H1 (cell line): ENCODE measurements at regions not wholly inside any gene's neighbourhood (a gene's known extent, or its start where the extent isn't known, plus 50 kb on each side); places are given as distances from the start of the nearest gene placed in this dataset.

Experiments
- BRCA1 ChIP-seq: IDR thresholded peaks from 2 replicates; pipeline ENCODE4 v1.6.1; 2012; ENCODE audit warnings: low read depth, low read length, improper control_type of control experiment
- CREB1 ChIP-seq: IDR thresholded peaks from 2 replicates; pipeline ENCODE4 v1.6.1; 2012; ENCODE audit warnings: inconsistent platforms
- MAFK ChIP-seq: IDR thresholded peaks from 2 replicates; pipeline ENCODE4 v1.6.1; 2012; ENCODE audit warnings: low read depth, mild to moderate bottlenecking, improper control_type of control experiment, low read length
- POLR2A ChIP-seq, 2 experiments: IDR thresholded peaks; 1 replicate in 1 of 2; 2 replicates in 1 of 2; pipeline ENCODE4 v1.6.1; 2011; ENCODE audit warnings: low read depth in 2 of 2, low read length in 2 of 2, mild to moderate bottlenecking in 2 of 2; ENCODE audit errors: control extremely low read depth in 1 of 2
- POLR2AphosphoS5 ChIP-seq: IDR thresholded peaks from 2 replicates; pipeline ENCODE4 v1.6.1; 2011; ENCODE audit warnings: low read depth, low read length
- RAD21 ChIP-seq, 2 experiments: IDR thresholded peaks in 1 of 2; conservative IDR thresholded peaks in 1 of 2; 2 replicates each; pipeline ENCODE4 v1.6.1; 2011; ENCODE audit warnings: low read depth in 2 of 2, low read length in 2 of 2, improper control_type of control experiment in 1 of 2, inconsistent platforms in 1 of 2, mild to moderate bottlenecking in 1 of 2, moderate library complexity in 1 of 2
- SIRT6 ChIP-seq: IDR thresholded peaks from one replicate; pipeline ENCODE4 v1.7.1; 2012; ENCODE audit warnings: low read length, inconsistent platforms
- TEAD4 ChIP-seq: IDR thresholded peaks from 2 replicates; pipeline ENCODE4 v1.6.1; 2012; ENCODE audit warnings: low read depth, low read length, inconsistent platforms, mixed read lengths
- TF ChIP-seq, protein P1 (sequence below), 3 experiments: IDR thresholded peaks; 1 replicate in 2 of 3; 2 replicates in 1 of 3; pipeline versions ENCODE4 v1.5.1 to v1.6.1; 2011; ENCODE audit warnings: low read length in 3 of 3, mild to moderate bottlenecking in 3 of 3, inconsistent platforms in 2 of 3, low read depth in 1 of 3, moderate library complexity in 1 of 3; ENCODE audit not compliant: insufficient read depth in 1 of 3; ENCODE audit errors: control extremely low read depth in 1 of 3
- TF ChIP-seq, protein P2 (sequence below): IDR thresholded peaks from 2 replicates; pipeline ENCODE4 v1.6.1; 2012; ENCODE audit warnings: low read length, inconsistent platforms
- TF ChIP-seq, protein P3 (sequence below): IDR thresholded peaks from 2 replicates; pipeline ENCODE4 v1.6.1; 2011; ENCODE audit warnings: low read length, improper control_type of control experiment
- TF ChIP-seq, protein P4 (sequence below): IDR thresholded peaks from 2 replicates; pipeline ENCODE4 v1.6.1; 2011; ENCODE audit warnings: low read depth, mild to moderate bottlenecking, low read length; ENCODE audit not compliant: insufficient read depth
- TF ChIP-seq, protein P5 (sequence below): IDR thresholded peaks from 2 replicates; pipeline ENCODE4 v1.6.1; 2012; ENCODE audit warnings: inconsistent platforms
- TF ChIP-seq, protein P6 (sequence below): IDR thresholded peaks from 2 replicates; pipeline ENCODE4 v1.6.1; 2012; ENCODE audit warnings: inconsistent platforms

DNA sequence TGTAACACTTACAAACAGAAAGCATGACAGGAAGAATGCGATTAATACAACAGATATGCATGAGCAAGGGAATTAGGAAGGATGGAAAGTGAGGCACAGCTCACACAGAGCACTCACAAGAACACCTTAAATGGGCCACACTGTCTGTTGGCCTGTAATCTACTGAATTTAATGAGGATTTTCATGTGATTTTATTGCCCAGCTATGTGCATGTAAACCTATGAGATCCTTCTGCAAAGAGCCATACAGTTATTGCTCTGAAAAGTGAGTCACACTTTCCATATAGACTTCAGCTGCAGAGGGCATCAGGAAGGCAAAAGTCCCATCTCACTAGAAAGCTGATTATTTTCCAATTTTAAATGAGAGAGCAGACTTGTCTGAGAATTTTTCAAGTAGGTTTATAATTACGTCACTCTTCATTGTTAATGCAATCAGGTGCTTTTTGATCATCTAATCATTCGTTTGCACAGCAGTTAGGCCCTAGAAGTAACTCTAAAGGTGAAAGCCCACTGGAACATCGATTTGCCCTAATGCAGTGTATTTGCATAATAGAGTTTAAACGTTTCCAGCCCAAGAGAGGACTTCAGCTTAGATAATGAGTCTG, 832.7 kb upstream of the INTU start:
- TF ChIP-seq, protein P1, sequence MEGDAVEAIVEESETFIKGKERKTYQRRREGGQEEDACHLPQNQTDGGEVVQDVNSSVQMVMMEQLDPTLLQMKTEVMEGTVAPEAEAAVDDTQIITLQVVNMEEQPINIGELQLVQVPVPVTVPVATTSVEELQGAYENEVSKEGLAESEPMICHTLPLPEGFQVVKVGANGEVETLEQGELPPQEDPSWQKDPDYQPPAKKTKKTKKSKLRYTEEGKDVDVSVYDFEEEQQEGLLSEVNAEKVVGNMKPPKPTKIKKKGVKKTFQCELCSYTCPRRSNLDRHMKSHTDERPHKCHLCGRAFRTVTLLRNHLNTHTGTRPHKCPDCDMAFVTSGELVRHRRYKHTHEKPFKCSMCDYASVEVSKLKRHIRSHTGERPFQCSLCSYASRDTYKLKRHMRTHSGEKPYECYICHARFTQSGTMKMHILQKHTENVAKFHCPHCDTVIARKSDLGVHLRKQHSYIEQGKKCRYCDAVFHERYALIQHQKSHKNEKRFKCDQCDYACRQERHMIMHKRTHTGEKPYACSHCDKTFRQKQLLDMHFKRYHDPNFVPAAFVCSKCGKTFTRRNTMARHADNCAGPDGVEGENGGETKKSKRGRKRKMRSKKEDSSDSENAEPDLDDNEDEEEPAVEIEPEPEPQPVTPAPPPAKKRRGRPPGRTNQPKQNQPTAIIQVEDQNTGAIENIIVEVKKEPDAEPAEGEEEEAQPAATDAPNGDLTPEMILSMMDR (IDR thresholded peaks at IDR 0.05; ENCODE audit: control extremely low read depth in 1 of 3, insufficient read depth in 1 of 3, low read depth in 1 of 3, low read length in 3 of 3) = no peak
- TF ChIP-seq, protein P2, sequence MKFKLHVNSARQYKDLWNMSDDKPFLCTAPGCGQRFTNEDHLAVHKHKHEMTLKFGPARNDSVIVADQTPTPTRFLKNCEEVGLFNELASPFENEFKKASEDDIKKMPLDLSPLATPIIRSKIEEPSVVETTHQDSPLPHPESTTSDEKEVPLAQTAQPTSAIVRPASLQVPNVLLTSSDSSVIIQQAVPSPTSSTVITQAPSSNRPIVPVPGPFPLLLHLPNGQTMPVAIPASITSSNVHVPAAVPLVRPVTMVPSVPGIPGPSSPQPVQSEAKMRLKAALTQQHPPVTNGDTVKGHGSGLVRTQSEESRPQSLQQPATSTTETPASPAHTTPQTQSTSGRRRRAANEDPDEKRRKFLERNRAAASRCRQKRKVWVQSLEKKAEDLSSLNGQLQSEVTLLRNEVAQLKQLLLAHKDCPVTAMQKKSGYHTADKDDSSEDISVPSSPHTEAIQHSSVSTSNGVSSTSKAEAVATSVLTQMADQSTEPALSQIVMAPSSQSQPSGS = no peak
- TF ChIP-seq POLR2A (IDR thresholded peaks at IDR 0.05; ENCODE audit: control extremely low read depth in 1 of 2, low read depth in 2 of 2, low read length in 2 of 2) (no peak), POLR2AphosphoS5 (no peak), SIRT6 (no peak), MAFK (no peak), TEAD4 (no peak), CREB1 (no peak), BRCA1 (no peak), RAD21 (IDR thresholded peaks at IDR 0.05 in 1 of 2, conservative IDR thresholded peaks at IDR 0.05 in 1 of 2; ENCODE audit: low read depth in 2 of 2, low read length in 2 of 2) (no peak)
- TF ChIP-seq, protein P3, sequence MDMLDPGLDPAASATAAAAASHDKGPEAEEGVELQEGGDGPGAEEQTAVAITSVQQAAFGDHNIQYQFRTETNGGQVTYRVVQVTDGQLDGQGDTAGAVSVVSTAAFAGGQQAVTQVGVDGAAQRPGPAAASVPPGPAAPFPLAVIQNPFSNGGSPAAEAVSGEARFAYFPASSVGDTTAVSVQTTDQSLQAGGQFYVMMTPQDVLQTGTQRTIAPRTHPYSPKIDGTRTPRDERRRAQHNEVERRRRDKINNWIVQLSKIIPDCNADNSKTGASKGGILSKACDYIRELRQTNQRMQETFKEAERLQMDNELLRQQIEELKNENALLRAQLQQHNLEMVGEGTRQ = no peak
- TF ChIP-seq, protein P4, sequence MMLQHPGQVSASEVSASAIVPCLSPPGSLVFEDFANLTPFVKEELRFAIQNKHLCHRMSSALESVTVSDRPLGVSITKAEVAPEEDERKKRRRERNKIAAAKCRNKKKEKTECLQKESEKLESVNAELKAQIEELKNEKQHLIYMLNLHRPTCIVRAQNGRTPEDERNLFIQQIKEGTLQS = no peak
- TF ChIP-seq, protein P5, sequence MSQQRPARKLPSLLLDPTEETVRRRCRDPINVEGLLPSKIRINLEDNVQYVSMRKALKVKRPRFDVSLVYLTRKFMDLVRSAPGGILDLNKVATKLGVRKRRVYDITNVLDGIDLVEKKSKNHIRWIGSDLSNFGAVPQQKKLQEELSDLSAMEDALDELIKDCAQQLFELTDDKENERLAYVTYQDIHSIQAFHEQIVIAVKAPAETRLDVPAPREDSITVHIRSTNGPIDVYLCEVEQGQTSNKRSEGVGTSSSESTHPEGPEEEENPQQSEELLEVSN = no peak
- TF ChIP-seq, protein P6, sequence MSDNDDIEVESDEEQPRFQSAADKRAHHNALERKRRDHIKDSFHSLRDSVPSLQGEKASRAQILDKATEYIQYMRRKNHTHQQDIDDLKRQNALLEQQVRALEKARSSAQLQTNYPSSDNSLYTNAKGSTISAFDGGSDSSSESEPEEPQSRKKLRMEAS = no peak
